ENCODE measurements at regions not wholly inside any gene's neighbourhood (a gene's known extent, or its start where the extent isn't known, plus 50 kb on each side); places are given as distances from the start of the nearest gene placed in this dataset.

DNA sequence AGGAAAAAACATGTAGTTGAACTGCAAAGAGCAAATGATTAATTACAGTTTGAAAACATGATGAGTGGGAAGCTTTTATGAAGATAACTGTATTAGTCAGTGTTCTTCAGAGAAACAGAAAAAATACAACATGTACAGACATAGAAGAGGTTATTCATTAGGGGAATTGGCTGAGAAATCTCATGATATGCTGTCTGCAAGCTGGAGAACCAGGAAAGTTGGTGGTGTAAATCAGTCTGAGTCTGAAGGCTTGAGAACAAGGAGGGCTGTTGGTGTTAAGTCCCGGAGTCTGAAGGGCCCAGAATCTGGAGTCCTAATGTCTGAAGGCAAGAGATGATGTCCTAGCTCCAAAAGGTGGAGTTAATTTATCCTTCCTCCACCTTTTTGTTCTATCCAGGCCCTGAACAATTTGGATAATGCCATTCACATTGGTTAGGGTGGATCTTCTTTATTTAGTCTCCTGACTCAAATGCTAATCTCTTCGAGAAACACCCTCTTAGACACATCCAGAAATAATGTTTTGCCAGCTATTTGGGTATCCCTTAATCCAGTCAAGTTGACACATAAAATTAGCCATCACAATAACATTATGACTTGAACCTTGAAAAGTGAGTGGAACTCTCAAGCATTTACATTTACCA is 672.9 kb upstream of the PTBP2 start:
- H4K20me1 ChIP-seq (ENCODE audit: insufficient read depth, low read length): no peaks in the 10 kb centered on the region
- H3K4me3 ChIP-seq (ENCODE audit: low read depth, low read length, poor library complexity, severe bottlenecking): no peak overlapping the region
- no peak for TF ChIP-seq EZH2phosphoT487 (IDR thresholded peaks at IDR 0.05; ENCODE audit: borderline replicate concordance, low read depth, low read length)
- TF ChIP-seq, protein P1, sequence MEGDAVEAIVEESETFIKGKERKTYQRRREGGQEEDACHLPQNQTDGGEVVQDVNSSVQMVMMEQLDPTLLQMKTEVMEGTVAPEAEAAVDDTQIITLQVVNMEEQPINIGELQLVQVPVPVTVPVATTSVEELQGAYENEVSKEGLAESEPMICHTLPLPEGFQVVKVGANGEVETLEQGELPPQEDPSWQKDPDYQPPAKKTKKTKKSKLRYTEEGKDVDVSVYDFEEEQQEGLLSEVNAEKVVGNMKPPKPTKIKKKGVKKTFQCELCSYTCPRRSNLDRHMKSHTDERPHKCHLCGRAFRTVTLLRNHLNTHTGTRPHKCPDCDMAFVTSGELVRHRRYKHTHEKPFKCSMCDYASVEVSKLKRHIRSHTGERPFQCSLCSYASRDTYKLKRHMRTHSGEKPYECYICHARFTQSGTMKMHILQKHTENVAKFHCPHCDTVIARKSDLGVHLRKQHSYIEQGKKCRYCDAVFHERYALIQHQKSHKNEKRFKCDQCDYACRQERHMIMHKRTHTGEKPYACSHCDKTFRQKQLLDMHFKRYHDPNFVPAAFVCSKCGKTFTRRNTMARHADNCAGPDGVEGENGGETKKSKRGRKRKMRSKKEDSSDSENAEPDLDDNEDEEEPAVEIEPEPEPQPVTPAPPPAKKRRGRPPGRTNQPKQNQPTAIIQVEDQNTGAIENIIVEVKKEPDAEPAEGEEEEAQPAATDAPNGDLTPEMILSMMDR (conservative IDR thresholded peaks at IDR 0.05; ENCODE audit: low read length): no peak
- POLR2A ChIA-PET: no interaction called here
- intact Hi-C loops (cut with micrococcal nuclease; ENCODE audit: unreplicated experiment): no loop called here
- H2AFZ ChIP-seq (ENCODE audit: low read length): no peak overlapping the region
- no peaks in the 10 kb centered on the region for H3K79me2 ChIP-seq (ENCODE audit: insufficient read depth, low read depth, low read length)
- no peak for DNase-seq (ENCODE audit: low spot score)
- H3K4me1 ChIP-seq (ENCODE audit: insufficient read depth, low read length, poor library complexity, severe bottlenecking): no peaks in the 10 kb centered on the region
- H3K4me2 ChIP-seq (ENCODE audit: low read length): no peak overlapping the region
- H3K9me3 ChIP-seq (ENCODE audit: low read length): no peaks in the 10 kb centered on the region
- BruUV-seq (replicated peaks): no TSS peak
- H3K36me3 ChIP-seq (ENCODE audit: insufficient read depth, low read length): no peaks in the 10 kb centered on the region
- CTCF ChIA-PET (ENCODE audit: unreplicated experiment): no interaction called here
- H3K27ac ChIP-seq (ENCODE audit: low read depth, low read length, poor library complexity, severe bottlenecking): no peak overlapping the region
- H3K9me2 ChIP-seq (ENCODE audit: insufficient read depth, low read length): no peaks in the 10 kb centered on the region

DNA sequence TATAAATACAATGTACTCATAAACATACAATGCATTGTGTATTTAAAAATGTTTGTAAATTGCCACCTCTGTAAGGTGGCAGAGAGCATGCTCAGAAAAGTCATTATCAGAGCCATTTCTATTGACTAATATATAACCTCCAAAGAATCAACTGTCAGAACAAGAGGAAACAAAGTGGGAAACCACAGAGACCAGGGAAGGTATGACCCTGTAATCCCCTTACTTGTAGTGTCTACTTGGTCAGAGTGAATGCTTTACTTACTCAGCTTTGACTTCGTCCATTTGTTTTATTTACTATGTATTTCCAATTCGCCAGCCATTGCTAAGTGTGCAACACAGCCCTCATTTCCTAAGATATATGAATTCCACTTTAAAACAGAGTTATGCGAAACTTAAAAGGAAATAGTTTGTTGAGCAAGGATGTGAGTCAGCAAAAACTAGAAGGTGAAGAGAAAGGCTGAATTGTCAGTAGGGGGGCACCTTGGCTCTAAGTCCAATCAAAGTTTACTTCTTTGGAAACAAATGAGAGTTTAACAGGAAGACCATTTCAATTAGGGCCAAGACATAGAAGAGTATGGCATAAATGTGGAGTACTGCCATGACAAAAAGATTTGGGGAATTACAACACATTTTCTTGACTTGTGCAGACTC is 671.7 kb upstream of the PTBP2 start:
- BruUV-seq (replicated peaks): no TSS peak
- Histone ChIP-seq H3K27ac (ENCODE audit: low read depth, low read length, poor library complexity, severe bottlenecking) (no peak overlapping the region), H3K4me1 (ENCODE audit: insufficient read depth, low read length, poor library complexity, severe bottlenecking) (no peaks in the 10 kb centered on the region), H3K36me3 (ENCODE audit: insufficient read depth, low read length) (no peaks in the 10 kb centered on the region), H4K20me1 (ENCODE audit: insufficient read depth, low read length) (no peaks in the 10 kb centered on the region), H3K4me3 (ENCODE audit: low read depth, low read length, poor library complexity, severe bottlenecking) (no peak overlapping the region), H3K79me2 (ENCODE audit: insufficient read depth, low read depth, low read length) (no peaks in the 10 kb centered on the region), H3K9me3 (ENCODE audit: low read length) (no peaks in the 10 kb centered on the region), H3K4me2 (ENCODE audit: low read length) (no peak overlapping the region), H2AFZ (ENCODE audit: low read length) (no peak overlapping the region), H3K9me2 (ENCODE audit: insufficient read depth, low read length) (no peaks in the 10 kb centered on the region)
- no peak for DNase-seq (ENCODE audit: low spot score)
- intact Hi-C loops (cut with micrococcal nuclease; ENCODE audit: unreplicated experiment): no loop called here
- TF ChIP-seq EZH2phosphoT487 (IDR thresholded peaks at IDR 0.05; ENCODE audit: borderline replicate concordance, low read depth, low read length): no peak
- TF ChIP-seq, protein P1 (conservative IDR thresholded peaks at IDR 0.05; ENCODE audit: low read length): no peak
- POLR2A ChIA-PET: no interaction called here
- CTCF ChIA-PET (ENCODE audit: unreplicated experiment): no interaction called here

DNA sequence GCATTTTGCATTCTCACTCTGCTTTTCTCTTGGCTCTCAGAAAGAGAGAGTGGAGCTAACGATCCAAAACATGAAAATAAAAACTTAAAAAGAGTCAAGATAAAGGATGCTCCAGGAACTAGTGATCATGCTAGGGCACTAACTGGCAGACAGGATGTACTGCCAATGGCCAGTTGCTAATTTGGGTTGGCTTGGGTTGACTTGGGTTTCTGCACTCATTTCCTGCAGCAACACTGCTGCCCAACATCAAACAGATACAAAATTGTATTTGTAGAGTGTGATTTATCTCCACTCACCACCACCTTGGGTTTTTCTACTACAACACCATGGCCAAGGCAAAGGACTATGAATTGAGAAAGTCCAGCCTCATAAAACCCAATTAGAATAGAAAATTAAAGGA is 662.3 kb upstream of the PTBP2 start:
- no TSS peak for BruUV-seq (replicated peaks)
- Histone ChIP-seq H2AFZ (ENCODE audit: low read length) (no peak overlapping the region), H3K79me2 (ENCODE audit: insufficient read depth, low read depth, low read length) (no peaks in the 10 kb centered on the region), H3K36me3 (ENCODE audit: insufficient read depth, low read length) (no peaks in the 10 kb centered on the region), H3K4me1 (ENCODE audit: insufficient read depth, low read length, poor library complexity, severe bottlenecking) (no peaks in the 10 kb centered on the region), H4K20me1 (ENCODE audit: insufficient read depth, low read length) (no peaks in the 10 kb centered on the region), H3K9me3 (ENCODE audit: low read length) (no peaks in the 10 kb centered on the region), H3K4me3 (ENCODE audit: low read depth, low read length, poor library complexity, severe bottlenecking) (no peak overlapping the region), H3K9me2 (ENCODE audit: insufficient read depth, low read length) (no peaks in the 10 kb centered on the region), H3K27ac (ENCODE audit: low read depth, low read length, poor library complexity, severe bottlenecking) (no peak overlapping the region), H3K4me2 (ENCODE audit: low read length) (no peak overlapping the region)
- no peak for DNase-seq (ENCODE audit: low spot score)
- TF ChIP-seq, protein P1 (conservative IDR thresholded peaks at IDR 0.05; ENCODE audit: low read length): no peak
- TF ChIP-seq EZH2phosphoT487 (IDR thresholded peaks at IDR 0.05; ENCODE audit: borderline replicate concordance, low read depth, low read length): no peak
- ChIA-PET CTCF (ENCODE audit: unreplicated experiment) (no interaction called here), POLR2A (no interaction called here)
- intact Hi-C loops (cut with micrococcal nuclease; ENCODE audit: unreplicated experiment): no loop called here

Data from OCI-LY7 (cell line).